ENCODE measurements at regions not wholly inside any gene's neighbourhood (a gene's known extent, or its start where the extent isn't known, plus 50 kb on each side); places are given as distances from the start of the nearest gene placed in this dataset.
A peak's percentile ranks its signal among the peaks of the same experiment; 100 is the strongest.

DNA sequence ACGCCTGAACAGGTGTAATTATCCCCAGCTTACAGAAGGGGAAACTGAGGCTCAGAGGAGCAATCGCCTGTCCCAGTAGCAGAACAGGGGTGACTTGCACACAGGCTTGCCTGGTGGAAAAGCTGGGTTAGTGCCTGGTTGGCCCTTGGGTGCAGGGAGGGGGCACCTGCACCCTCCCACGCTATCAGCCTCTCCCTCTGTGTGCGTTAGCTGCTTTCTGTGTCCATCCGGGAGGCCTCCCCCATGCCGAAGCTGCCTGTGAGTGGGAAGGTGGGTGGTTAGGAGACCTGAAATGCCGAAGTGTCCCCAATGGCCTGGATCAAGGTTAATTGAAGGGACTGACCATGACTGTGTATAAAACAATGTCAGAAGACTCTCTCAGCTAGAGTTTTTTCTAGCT is 295.0 kb downstream of the ZNF536 start:
- Mint-ChIP-seq H3K4me1 (no peaks in the 10 kb centered on the region), H3K36me3 (no peaks in the 10 kb centered on the region), H3K27ac (no peak overlapping the region), H3K27me3 (ENCODE audit: low read depth in 3 of 3) (peaks cover 3 to 16% (median 13%) of the 10 kb centered on the region in 3 donors), H3K4me3 (no peak overlapping the region), H3K9me3 (no peaks in the 10 kb centered on the region)
- H3K4me1 ChIP-seq (ENCODE audit: control insufficient read depth in 1 of 2, insufficient read depth in 2 of 2, low read length in 2 of 2), result no peaks in the 10 kb centered on the region
- no peaks in the 10 kb centered on the region for H4K20me1 ChIP-seq (ENCODE audit: insufficient read depth, low read length)
- H3K9ac ChIP-seq (ENCODE audit: insufficient read depth, low read length, poor library complexity, severe bottlenecking), result no peak overlapping the region
- H3K9me3 ChIP-seq (replicated peaks in 1 of 2; ENCODE audit: control insufficient read depth in 1 of 2, insufficient read depth in 1 of 2, low read length in 2 of 2), result no peaks in the 10 kb centered on the region
- H3K27me3 ChIP-seq (ENCODE audit: control insufficient read depth in 2 of 2, insufficient read depth in 2 of 2, low read length in 2 of 2), result peaks cover 0 to 3% of the 10 kb centered on the region in 2 donors
- intact Hi-C loops (cut with micrococcal nuclease), result loop anchor here (5.0 kb wide), 2 partner anchors 690 to 1555 kb away; no protein-coding TSS in a partner anchor
- H3K27ac ChIP-seq (ENCODE audit: low read depth in 1 of 2, low read length in 2 of 2), result no peak overlapping the region
- H3K79me2 ChIP-seq (ENCODE audit: insufficient read depth, low read length), result no peaks in the 10 kb centered on the region
- 93% methylated on average over 3 of the region's 7 CpGs for WGBS (ENCODE audit: insufficient coverage)
- H2AFZ ChIP-seq (ENCODE audit: insufficient read depth, low read depth, low read length, poor library complexity, severe bottlenecking), result no peak overlapping the region
- TF ChIP-seq CTCF (IDR thresholded peaks at IDR 0.05), result no peak
- no peak overlapping the region for H3K4me2 ChIP-seq (replicated peaks; ENCODE audit: extremely low read depth, low read length, poor library complexity, severe bottlenecking)
- no peaks in the 10 kb centered on the region for H3K36me3 ChIP-seq (replicated peaks in 1 of 2; ENCODE audit: control insufficient read depth in 1 of 2, insufficient read depth in 2 of 2, low read length in 2 of 2)
- DNase-seq, result no peak
- no peak overlapping the region for H3K4me3 ChIP-seq (replicated peaks in 1 of 3; ENCODE audit: low read depth in 2 of 3, low read length in 3 of 3)

- H3K27me3 ChIP-seq (ENCODE audit: control insufficient read depth in 2 of 2, insufficient read depth in 2 of 2, low read length in 2 of 2), result peaks cover 0 to 3% of the 10 kb centered on the region in 2 donors
- DNase-seq, result peak; percentile 2 to 23 (median 3)
- no peaks in the 10 kb centered on the region for H3K4me1 Mint-ChIP-seq
- no peaks in the 10 kb centered on the region for H3K4me1 ChIP-seq (ENCODE audit: control insufficient read depth in 1 of 2, insufficient read depth in 2 of 2, low read length in 2 of 2)
- H3K9ac ChIP-seq (ENCODE audit: insufficient read depth, low read length, poor library complexity, severe bottlenecking), result no peak overlapping the region
- intact Hi-C loops (cut with micrococcal nuclease), result loop anchor here (5.0 kb wide), 2 partner anchors 691 to 1556 kb away; no protein-coding TSS in a partner anchor
- H3K4me2 ChIP-seq (replicated peaks; ENCODE audit: extremely low read depth, low read length, poor library complexity, severe bottlenecking), result no peak overlapping the region
- H4K20me1 ChIP-seq (ENCODE audit: insufficient read depth, low read length), result no peaks in the 10 kb centered on the region
- peak; percentile 90 for TF ChIP-seq CTCF (IDR thresholded peaks at IDR 0.05)
- WGBS (ENCODE audit: insufficient coverage), result 4% methylated on average over 5 of the region's 11 CpGs
- no peaks in the 10 kb centered on the region for H3K9me3 ChIP-seq (replicated peaks in 1 of 2; ENCODE audit: control insufficient read depth in 1 of 2, insufficient read depth in 1 of 2, low read length in 2 of 2)
- H3K79me2 ChIP-seq (ENCODE audit: insufficient read depth, low read length), result no peaks in the 10 kb centered on the region
- H3K27ac Mint-ChIP-seq, result no peak overlapping the region
- no peak overlapping the region for H3K4me3 ChIP-seq (replicated peaks in 1 of 3; ENCODE audit: low read depth in 2 of 3, low read length in 3 of 3)
- no peak overlapping the region for H2AFZ ChIP-seq (ENCODE audit: insufficient read depth, low read depth, low read length, poor library complexity, severe bottlenecking)
- no peaks in the 10 kb centered on the region for H3K36me3 ChIP-seq (replicated peaks in 1 of 2; ENCODE audit: control insufficient read depth in 1 of 2, insufficient read depth in 2 of 2, low read length in 2 of 2)
- H3K27ac ChIP-seq (ENCODE audit: low read depth in 1 of 2, low read length in 2 of 2), result no peak overlapping the region
- no peaks in the 10 kb centered on the region for H3K9me3 Mint-ChIP-seq
- peaks cover 3 to 16% (median 5%) of the 10 kb centered on the region in 3 donors for H3K27me3 Mint-ChIP-seq (ENCODE audit: low read depth in 3 of 3)
- no peaks in the 10 kb centered on the region for H3K36me3 Mint-ChIP-seq
- no peak overlapping the region for H3K4me3 Mint-ChIP-seq
These were observed 294.2 kb downstream of the ZNF536 start for GRCh38 chr19:30666301-30666803.
